ENCODE measurements at regions not wholly inside any gene's neighbourhood (a gene's known extent, or its start where the extent isn't known, plus 50 kb on each side); places are given as distances from the start of the nearest gene placed in this dataset.

GRCh38 chr5:120106912-120107525, 357.1 kb upstream of the PRR16 start:
- no peak overlapping the region for H3K27ac ChIP-seq (ENCODE audit: low read depth in 2 of 2, low read length in 2 of 2)
- H3K27me3 ChIP-seq (ENCODE audit: control insufficient read depth, insufficient read depth, low read length), result no peaks in the 10 kb centered on the region
- intact Hi-C loops (cut with DNase I), result no loop called here
- no peaks in the 10 kb centered on the region for H3K36me3 ChIP-seq (ENCODE audit: control insufficient read depth in 2 of 3, insufficient read depth in 3 of 3, low read length in 3 of 3)
- no peaks in the 10 kb centered on the region for H3K4me1 ChIP-seq (ENCODE audit: control insufficient read depth in 2 of 3, insufficient read depth in 2 of 3, low read depth in 1 of 3, low read length in 3 of 3)
- FAIRE-seq (no peak), DNase-seq (no peak)
- no peak overlapping the region for H3K4me3 ChIP-seq (ENCODE audit: low read length in 3 of 3)
- no peak for TF ChIP-seq CTCF (IDR thresholded peaks at IDR 0.05; ENCODE audit: borderline replicate concordance, extremely low read depth, insufficient read depth)
- no peak overlapping the region for H3K9ac ChIP-seq (ENCODE audit: low read length in 3 of 3)
- H3K9me3 ChIP-seq (ENCODE audit: control insufficient read depth in 2 of 3, insufficient read depth in 1 of 3, low read length in 3 of 3), result no peaks in the 10 kb centered on the region

- DNase-seq (no peak), FAIRE-seq (no peak)
- Histone ChIP-seq H3K9ac (ENCODE audit: low read length in 3 of 3) (no peak overlapping the region), H3K4me1 (ENCODE audit: control insufficient read depth in 2 of 3, insufficient read depth in 2 of 3, low read depth in 1 of 3, low read length in 3 of 3) (no peaks in the 10 kb centered on the region), H3K27me3 (ENCODE audit: control insufficient read depth, insufficient read depth, low read length) (no peaks in the 10 kb centered on the region), H3K4me3 (ENCODE audit: low read length in 3 of 3) (no peak overlapping the region), H3K36me3 (ENCODE audit: control insufficient read depth in 2 of 3, insufficient read depth in 3 of 3, low read length in 3 of 3) (no peaks in the 10 kb centered on the region), H3K27ac (ENCODE audit: low read depth in 2 of 2, low read length in 2 of 2) (no peak overlapping the region), H3K9me3 (ENCODE audit: control insufficient read depth in 2 of 3, insufficient read depth in 1 of 3, low read length in 3 of 3) (no peaks in the 10 kb centered on the region)
- intact Hi-C loops (cut with DNase I), result no loop called here
- no peak for TF ChIP-seq CTCF (IDR thresholded peaks at IDR 0.05; ENCODE audit: borderline replicate concordance, extremely low read depth, insufficient read depth)
Measured at GRCh38 chr5:120108586-120109248, 355.4 kb upstream of the PRR16 start.

- no peaks in the 10 kb centered on the region for H3K27me3 ChIP-seq (ENCODE audit: control insufficient read depth, insufficient read depth, low read length)
- no peak for DNase-seq
- H3K4me3 ChIP-seq (ENCODE audit: low read length in 3 of 3), result no peak overlapping the region
- H3K4me1 ChIP-seq (ENCODE audit: control insufficient read depth in 2 of 3, insufficient read depth in 2 of 3, low read depth in 1 of 3, low read length in 3 of 3), result no peaks in the 10 kb centered on the region
- H3K27ac ChIP-seq (ENCODE audit: low read depth in 2 of 2, low read length in 2 of 2), result no peak overlapping the region
- FAIRE-seq, result no peak
- no peaks in the 10 kb centered on the region for H3K36me3 ChIP-seq (ENCODE audit: control insufficient read depth in 2 of 3, insufficient read depth in 3 of 3, low read length in 3 of 3)
- no peak overlapping the region for H3K9ac ChIP-seq (ENCODE audit: low read length in 3 of 3)
- no peaks in the 10 kb centered on the region for H3K9me3 ChIP-seq (ENCODE audit: control insufficient read depth in 2 of 3, insufficient read depth in 1 of 3, low read length in 3 of 3)
- intact Hi-C loops (cut with DNase I), result no loop called here
- TF ChIP-seq CTCF (IDR thresholded peaks at IDR 0.05; ENCODE audit: borderline replicate concordance, extremely low read depth, insufficient read depth), result no peak
Measured at GRCh38 chr5:120122703-120123102, 341.4 kb upstream of the PRR16 start.
